Adrenal gland (tissue), 5 donors: ENCODE measurements at regions not wholly inside any gene's neighbourhood (a gene's known extent, or its start where the extent isn't known, plus 50 kb on each side); places are given as distances from the start of the nearest gene placed in this dataset.

ENCODE experiments used
- POLR2A ChIP-seq, 2 donors: fragments of 450-650 bp; IDR thresholded peaks; one replicate each; pipeline ENCODE4 v1.6.1; 2017; ENCODE audit warnings: antibody characterized with exemption in 2 of 2, mild to moderate bottlenecking in 2 of 2, moderate library complexity in 1 of 2
- TF ChIP-seq, protein P1 (sequence below), 6 experiments: fragments of 450-650 bp in 4 of 6; fragments of 200-600 bp in 2 of 6; sonication (generic) in 1 of 6; IDR thresholded peaks; 1 replicate in 5 of 6; 2 replicates in 1 of 6; pipeline versions ENCODE4 v1.5.1 to v1.8.0; 2016 to 2021; ENCODE audit warnings: antibody characterized with exemption in 6 of 6, mild to moderate bottlenecking in 2 of 6, moderate library complexity in 1 of 6
- donor health status: DM: no; HTN: no; CAD: no.

DNA sequence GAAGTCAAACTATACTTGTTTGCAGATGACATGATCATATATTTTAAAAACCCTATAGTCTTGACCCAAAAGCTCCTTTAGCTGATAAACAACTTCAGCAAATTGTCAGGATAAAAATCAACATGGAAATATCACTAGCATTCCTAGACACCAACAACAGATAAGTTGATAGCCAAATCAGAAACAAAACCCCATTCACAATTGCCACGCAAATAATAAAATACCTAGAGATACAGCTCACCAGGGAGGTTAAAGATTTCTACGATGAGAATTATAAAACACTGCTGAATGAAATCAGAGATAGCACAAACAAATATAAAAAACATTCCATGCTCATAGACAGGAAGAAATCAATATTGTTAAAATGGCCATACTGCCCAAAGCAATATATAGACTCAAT is 605.0 kb upstream of the GRIA3 start:
- no peak for TF ChIP-seq POLR2A (IDR thresholded peaks at IDR 0.05)
- TF ChIP-seq, protein P1, sequence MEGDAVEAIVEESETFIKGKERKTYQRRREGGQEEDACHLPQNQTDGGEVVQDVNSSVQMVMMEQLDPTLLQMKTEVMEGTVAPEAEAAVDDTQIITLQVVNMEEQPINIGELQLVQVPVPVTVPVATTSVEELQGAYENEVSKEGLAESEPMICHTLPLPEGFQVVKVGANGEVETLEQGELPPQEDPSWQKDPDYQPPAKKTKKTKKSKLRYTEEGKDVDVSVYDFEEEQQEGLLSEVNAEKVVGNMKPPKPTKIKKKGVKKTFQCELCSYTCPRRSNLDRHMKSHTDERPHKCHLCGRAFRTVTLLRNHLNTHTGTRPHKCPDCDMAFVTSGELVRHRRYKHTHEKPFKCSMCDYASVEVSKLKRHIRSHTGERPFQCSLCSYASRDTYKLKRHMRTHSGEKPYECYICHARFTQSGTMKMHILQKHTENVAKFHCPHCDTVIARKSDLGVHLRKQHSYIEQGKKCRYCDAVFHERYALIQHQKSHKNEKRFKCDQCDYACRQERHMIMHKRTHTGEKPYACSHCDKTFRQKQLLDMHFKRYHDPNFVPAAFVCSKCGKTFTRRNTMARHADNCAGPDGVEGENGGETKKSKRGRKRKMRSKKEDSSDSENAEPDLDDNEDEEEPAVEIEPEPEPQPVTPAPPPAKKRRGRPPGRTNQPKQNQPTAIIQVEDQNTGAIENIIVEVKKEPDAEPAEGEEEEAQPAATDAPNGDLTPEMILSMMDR (IDR thresholded peaks at IDR 0.05), result no peak
